ENCODE measurements at regions not wholly inside any gene's neighbourhood (a gene's known extent, or its start where the extent isn't known, plus 50 kb on each side); places are given as distances from the start of the nearest gene placed in this dataset.
A peak's percentile ranks its signal among the peaks of the same experiment; 100 is the strongest.

DNA sequence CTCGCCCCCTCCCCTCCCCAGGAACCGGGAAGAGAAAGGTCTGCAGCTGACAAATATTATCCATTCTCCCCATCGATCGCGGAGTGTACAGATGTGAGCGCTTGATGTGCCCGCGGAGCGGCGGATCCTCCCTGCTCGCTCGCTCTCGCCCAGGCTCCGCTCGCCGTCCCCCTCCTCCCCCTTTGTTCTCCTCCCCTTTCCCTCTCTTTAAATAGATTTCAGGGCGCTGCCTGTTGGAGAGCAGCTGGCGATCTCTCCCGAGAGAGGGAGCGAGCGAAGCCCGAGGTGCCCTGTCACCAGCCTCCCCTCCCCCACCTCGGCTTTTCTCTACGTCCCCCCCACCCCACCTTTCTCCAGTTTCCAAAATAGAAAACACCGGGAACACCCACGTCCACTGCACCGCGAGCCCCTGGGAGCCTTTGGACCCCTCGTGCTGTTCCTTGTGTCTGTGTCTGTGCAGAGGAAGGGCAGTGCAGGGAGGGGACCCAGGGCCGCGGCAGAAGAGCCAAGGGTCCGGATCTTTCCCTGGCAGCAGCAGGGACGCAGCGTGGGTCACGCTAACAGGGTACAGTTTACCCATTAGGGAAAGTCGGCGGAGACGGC lies 56.6 kb upstream of the BCOR start:
- BruUV-seq (replicated peaks) = no TSS peak
- H3K9ac ChIP-seq (replicated peaks; ENCODE audit: extremely low read depth, insufficient read depth, low read length) = peak overlapping the region; percentile 31

More for the DNA sequence above, 56.6 kb upstream of the BCOR start:
- H3K4me3 ChIP-seq (replicated peaks in 1 of 3; ENCODE audit: insufficient read depth in 1 of 3, low read depth in 1 of 3, low read length in 3 of 3) = peak overlapping the region; percentile 23 to 38 (median 32)
- intact Hi-C loops (cut with micrococcal nuclease) = loop anchor here (2.0 to 5.0 kb wide), 3 partner anchors 20 to 332 kb away; no protein-coding TSS in a partner anchor
- no peaks in the 10 kb centered on the region for H4K20me1 ChIP-seq (replicated peaks; ENCODE audit: control insufficient read depth, extremely low read depth, insufficient read depth, low read length)
- ChIA-PET CTCF (interaction anchor here (1.0 to 1.5 kb wide), 3 partner anchors 55 to 345 kb away, joined by 3 to 7 read pairs (median 4); partner anchors contain the start of gene BCOR), POLR2A (no interaction called here)
- peaks cover 26% of the 10 kb centered on the region for H3K4me1 ChIP-seq (ENCODE audit: control insufficient read depth, extremely low read depth, insufficient read depth, low read length)
- H3K9me3 ChIP-seq (replicated peaks; ENCODE audit: control insufficient read depth, insufficient read depth, low read length) = no peaks in the 10 kb centered on the region
- no peaks in the 10 kb centered on the region for H3K27me3 ChIP-seq (ENCODE audit: control insufficient read depth in 2 of 2, insufficient read depth in 2 of 2, low read length in 2 of 2)
- dilution Hi-C loops (cut with MboI; ENCODE audit: extremely low pct_ligation_motif_present, low sequenced_read_pairs) = no loop called here
- peak; percentile 77 for FAIRE-seq
- H2AFZ ChIP-seq (ENCODE audit: low read depth, low read length) = no peak overlapping the region
- no peaks in the 10 kb centered on the region for H3K36me3 ChIP-seq (ENCODE audit: control insufficient read depth in 2 of 2, extremely low read depth in 1 of 2, insufficient read depth in 2 of 2, low read length in 2 of 2)
- H3K4me2 ChIP-seq (ENCODE audit: insufficient read depth, low read length) = peak overlapping the region; percentile 62
- H3K79me2 ChIP-seq (ENCODE audit: control insufficient read depth, insufficient read depth, low read length) = no peaks in the 10 kb centered on the region
- no peak for DNase-seq (ENCODE audit: low read depth, low spot score)
- peak overlapping the region; percentile 35 for H3K27ac ChIP-seq (ENCODE audit: insufficient read depth, low read depth, low read length)
- no peak for TF ChIP-seq JUN (IDR thresholded peaks at IDR 0.05; ENCODE audit: borderline replicate concordance, insufficient read depth, insufficient read length, low read depth)
- TF ChIP-seq MAX (IDR thresholded peaks at IDR 0.05; ENCODE audit: insufficient read depth, insufficient read length) = no peak
- TF ChIP-seq GATA2 (IDR thresholded peaks at IDR 0.05; ENCODE audit: insufficient read depth, insufficient read length, low read depth, low read length) = no peak
- no peak for TF ChIP-seq EZH2 (IDR thresholded peaks at IDR 0.05; ENCODE audit: borderline replicate concordance, low read depth, low read length, severe bottlenecking)
- no peak for TF ChIP-seq MYC (IDR thresholded peaks at IDR 0.05; ENCODE audit: low read depth, low read length)
- TF ChIP-seq POLR2A (IDR thresholded peaks at IDR 0.05; ENCODE audit: low read depth, low read length) = no peak
- no peak for TF ChIP-seq FOS (IDR thresholded peaks at IDR 0.05; ENCODE audit: borderline replicate concordance, insufficient read depth, low read length)
- TF ChIP-seq CTCF (IDR thresholded peaks at IDR 0.05; ENCODE audit: extremely low read depth in 1 of 2, insufficient read depth in 1 of 2, low read depth in 1 of 2, low read length in 2 of 2) = no peak
- TF ChIP-seq POLR2AphosphoS5 (IDR thresholded peaks at IDR 0.05; ENCODE audit: insufficient read depth, low read depth, low read length) = no peak
- H3K9me1 ChIP-seq (replicated peaks; ENCODE audit: control insufficient read depth, extremely low read depth, insufficient read depth, low read length) = no peaks in the 10 kb centered on the region

All from endothelial cell of umbilical vein (primary cell).